CD4-positive, alpha-beta T cell (primary cell): ENCODE measurements at regions not wholly inside any gene's neighbourhood (a gene's known extent, or its start where the extent isn't known, plus 50 kb on each side); places are given as distances from the start of the nearest gene placed in this dataset.

Experiments used
- ATAC-seq: fragments of 200-7000 bp; cut with Tn5 transposase; one replicate; pipeline ENCODE4 v1.10.0; 2022; ENCODE audit warnings: mild to moderate bottlenecking; ENCODE audit not compliant: poor library complexity
- CTCF ChIA-PET: fragments of 350-600 bp; sonication (Branson Sonifier 250); formaldehyde crosslinking; loops from one replicate; lab custom pipeline; 2021; ENCODE audit warnings: antibody characterized with exemption, inconsistent platforms; lab: Charles Lee
- POLR2A ChIA-PET: fragments of 350-600 bp; sonication (Branson Sonifier 250); formaldehyde crosslinking; loops from one replicate; lab custom pipeline; 2021; ENCODE audit warnings: antibody characterized with exemption, inconsistent platforms; lab: Charles Lee
- DNase-seq, 14 experiments: peaks; one replicate each; pipeline ENCODE4 v3.0.0-alpha.2; 2013 to 2020; ENCODE audit warnings: mixed read lengths in 2 of 14
- H3K27ac ChIP-seq, 2 donors: one replicate each; pipeline versions ENCODE4 v1.5.1 to v1.7.0; 2013; ENCODE audit warnings: low read length in 2 of 2, low read depth in 1 of 2, mild to moderate bottlenecking in 1 of 2
- H3K27me3 ChIP-seq, 2 experiments: 1 replicate in 1 of 2; 2 replicates in 1 of 2; pipeline versions ENCODE4 v1.6.1 to v1.7.0; 2013; ENCODE audit warnings: low read length in 2 of 2, control low read depth in 1 of 2, mild to moderate bottlenecking in 1 of 2, moderate library complexity in 1 of 2; ENCODE audit not compliant: insufficient read depth in 2 of 2, control insufficient read depth in 1 of 2
- H3K36me3 ChIP-seq: one replicate; pipeline ENCODE4 v1.6.1; 2013; ENCODE audit warnings: low read length, control low read depth; ENCODE audit not compliant: insufficient read depth
- H3K4me1 ChIP-seq: one replicate; pipeline ENCODE4 v1.6.1; 2013; ENCODE audit warnings: low read length, control low read depth; ENCODE audit not compliant: insufficient read depth
- H3K4me3 ChIP-seq: one replicate; pipeline ENCODE4 v1.5.1; 2013; ENCODE audit warnings: mild to moderate bottlenecking, low read length, moderate library complexity
- H3K9me3 ChIP-seq, 2 experiments: 1 replicate in 1 of 2; 2 replicates in 1 of 2; pipeline versions ENCODE4 v1.6.1 to v1.7.0; 2013; ENCODE audit warnings: low read length in 2 of 2, mild to moderate bottlenecking in 2 of 2, control low read depth in 1 of 2, moderate library complexity in 1 of 2; ENCODE audit not compliant: control insufficient read depth in 1 of 2, insufficient read depth in 1 of 2
- H3K27ac Mint-ChIP-seq: one replicate; pipeline ENCODE4 v1.8.0; 2020; ENCODE audit warnings: mixed read lengths
- H3K27me3 Mint-ChIP-seq: one replicate; pipeline ENCODE4 v1.8.0; 2021; ENCODE audit warnings: mixed read lengths
- H3K36me3 Mint-ChIP-seq: one replicate; pipeline ENCODE4 v1.8.0; 2021; ENCODE audit warnings: low read depth, mixed read lengths
- H3K4me1 Mint-ChIP-seq: one replicate; pipeline ENCODE4 v1.8.0; 2021; ENCODE audit warnings: low read depth, mixed read lengths
- H3K4me3 Mint-ChIP-seq: one replicate; pipeline ENCODE4 v1.8.0; 2020; ENCODE audit warnings: mild to moderate bottlenecking, mixed read lengths
- H3K9me3 Mint-ChIP-seq: one replicate; pipeline ENCODE4 v1.8.0; 2020; ENCODE audit warnings: mixed read lengths
- intact Hi-C, 2 experiments: fragments of 100-400 bp; cut with DNase I in 1 of 2; cut with micrococcal nuclease in 1 of 2; formaldehyde crosslinking; loops; one replicate each; pipeline versions ENCODE4 v1.15.1 to v1.9.0; 2023 to 2025; cut with DNase I, micrococcal nuclease
- TF ChIP-seq, protein P1 (sequence below): fragments of 200-600 bp; IDR thresholded peaks from one replicate; pipeline ENCODE4 v1.8.0; 2022; ENCODE audit warnings: antibody characterized with exemption, mild to moderate bottlenecking

DNA sequence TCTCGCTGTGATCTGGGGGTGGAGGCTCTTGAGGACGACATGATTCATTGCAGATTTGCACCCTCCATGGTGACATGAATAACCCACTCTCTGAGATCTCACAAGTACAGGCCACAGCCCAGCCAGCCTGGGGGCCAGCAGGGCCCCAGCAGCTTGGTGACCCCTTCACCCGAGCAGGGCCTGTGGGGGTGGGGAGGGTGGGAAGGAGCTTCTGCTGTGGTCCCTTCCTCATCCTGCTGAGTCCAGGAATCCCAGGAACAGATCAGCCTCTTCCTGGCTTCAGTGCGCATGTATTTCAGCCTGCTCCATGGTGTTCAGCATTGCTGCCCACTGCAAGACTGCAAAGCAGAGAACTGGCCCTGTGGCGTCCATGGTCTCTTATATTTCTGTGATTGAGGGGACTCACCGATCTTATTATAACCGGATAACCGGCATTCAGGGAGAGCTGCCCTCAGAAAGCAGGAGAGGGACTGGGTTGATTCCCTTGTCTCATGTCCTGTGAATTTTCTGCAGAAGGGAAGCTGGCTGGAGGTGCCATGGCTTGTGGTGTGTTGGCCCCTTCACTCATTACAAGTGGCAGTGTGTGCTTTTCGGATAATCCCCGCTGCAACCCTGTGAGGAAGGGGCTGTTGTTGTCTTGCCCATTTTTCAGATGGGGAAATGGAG lies 118.8 kb upstream of the FRMD1 start:
- no peaks in the 10 kb centered on the region for H3K4me1 Mint-ChIP-seq
- Histone ChIP-seq H3K27me3 (peaks cover 0 to 2% of the 10 kb centered on the region in 2 experiments), H3K36me3 (no peaks in the 10 kb centered on the region), H3K4me3 (no peak overlapping the region), H3K9me3 (peaks cover 0 to 21% of the 10 kb centered on the region in 2 experiments), H3K27ac (no peak overlapping the region), H3K4me1 (no peaks in the 10 kb centered on the region)
- intact Hi-C loops, result no loop called here
- H3K36me3 Mint-ChIP-seq, result no peaks in the 10 kb centered on the region
- ChIA-PET POLR2A (no interaction called here), CTCF (no interaction called here)
- H3K4me3 Mint-ChIP-seq, result no peak overlapping the region
- ATAC-seq, result no peak
- no peaks in the 10 kb centered on the region for H3K9me3 Mint-ChIP-seq
- no peak overlapping the region for H3K27ac Mint-ChIP-seq
- TF ChIP-seq, protein P1, sequence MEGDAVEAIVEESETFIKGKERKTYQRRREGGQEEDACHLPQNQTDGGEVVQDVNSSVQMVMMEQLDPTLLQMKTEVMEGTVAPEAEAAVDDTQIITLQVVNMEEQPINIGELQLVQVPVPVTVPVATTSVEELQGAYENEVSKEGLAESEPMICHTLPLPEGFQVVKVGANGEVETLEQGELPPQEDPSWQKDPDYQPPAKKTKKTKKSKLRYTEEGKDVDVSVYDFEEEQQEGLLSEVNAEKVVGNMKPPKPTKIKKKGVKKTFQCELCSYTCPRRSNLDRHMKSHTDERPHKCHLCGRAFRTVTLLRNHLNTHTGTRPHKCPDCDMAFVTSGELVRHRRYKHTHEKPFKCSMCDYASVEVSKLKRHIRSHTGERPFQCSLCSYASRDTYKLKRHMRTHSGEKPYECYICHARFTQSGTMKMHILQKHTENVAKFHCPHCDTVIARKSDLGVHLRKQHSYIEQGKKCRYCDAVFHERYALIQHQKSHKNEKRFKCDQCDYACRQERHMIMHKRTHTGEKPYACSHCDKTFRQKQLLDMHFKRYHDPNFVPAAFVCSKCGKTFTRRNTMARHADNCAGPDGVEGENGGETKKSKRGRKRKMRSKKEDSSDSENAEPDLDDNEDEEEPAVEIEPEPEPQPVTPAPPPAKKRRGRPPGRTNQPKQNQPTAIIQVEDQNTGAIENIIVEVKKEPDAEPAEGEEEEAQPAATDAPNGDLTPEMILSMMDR, result no peak
- DNase-seq, result no peak
- peaks cover 21% of the 10 kb centered on the region for H3K27me3 Mint-ChIP-seq

DNA sequence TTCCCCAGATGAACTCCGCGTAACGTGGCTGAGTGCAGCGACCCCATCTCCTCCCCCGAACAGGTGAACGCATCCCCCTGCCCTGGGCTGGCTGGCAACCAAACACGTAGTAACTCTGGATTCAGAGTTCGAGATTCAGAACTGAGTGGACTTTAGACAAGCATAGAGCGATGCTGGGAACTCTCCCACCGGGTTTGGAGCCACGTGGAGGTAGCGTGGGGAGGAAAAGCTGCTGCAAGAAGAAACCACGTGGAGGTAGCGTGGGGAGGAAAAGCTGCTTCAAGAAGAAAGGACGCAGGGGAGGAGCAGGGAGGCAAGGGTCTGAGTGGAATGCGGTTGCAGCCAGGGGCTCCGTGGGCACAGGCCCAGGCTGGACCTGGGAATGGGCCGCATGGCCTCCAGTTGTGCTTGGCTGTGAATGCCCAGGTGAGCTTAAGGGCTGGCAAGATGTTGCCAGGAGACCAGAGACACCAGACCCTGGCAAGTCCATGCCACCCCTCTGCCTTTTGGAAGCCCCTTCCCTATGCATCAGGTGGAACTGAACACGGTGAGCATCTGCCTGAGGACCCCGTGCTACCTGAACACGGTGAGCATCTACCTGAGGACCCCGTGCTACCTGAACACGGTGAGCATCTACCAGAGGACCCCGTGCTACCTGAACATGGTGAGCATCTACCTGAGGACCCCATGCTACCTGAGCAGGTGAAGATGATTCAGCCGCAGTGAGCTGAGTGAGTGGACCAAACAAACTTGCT lies 118.0 kb upstream of the FRMD1 start:
- H3K9me3 Mint-ChIP-seq, result no peaks in the 10 kb centered on the region
- no peaks in the 10 kb centered on the region for H3K36me3 ChIP-seq
- no peak overlapping the region for H3K27ac ChIP-seq
- TF ChIP-seq, protein P1, result no peak
- ChIA-PET POLR2A (no interaction called here), CTCF (no interaction called here)
- intact Hi-C loops, result no loop called here
- H3K4me3 ChIP-seq, result no peak overlapping the region
- peaks cover 0 to 2% of the 10 kb centered on the region in 2 experiments for H3K27me3 ChIP-seq
- no peak overlapping the region for H3K4me3 Mint-ChIP-seq
- no peak overlapping the region for H3K27ac Mint-ChIP-seq
- no peaks in the 10 kb centered on the region for H3K36me3 Mint-ChIP-seq
- H3K4me1 Mint-ChIP-seq, result no peaks in the 10 kb centered on the region
- peaks cover 0 to 21% of the 10 kb centered on the region in 2 experiments for H3K9me3 ChIP-seq
- DNase-seq (no peak), ATAC-seq (no peak)
- no peaks in the 10 kb centered on the region for H3K4me1 ChIP-seq
- H3K27me3 Mint-ChIP-seq, result peaks cover 18% of the 10 kb centered on the region

DNA sequence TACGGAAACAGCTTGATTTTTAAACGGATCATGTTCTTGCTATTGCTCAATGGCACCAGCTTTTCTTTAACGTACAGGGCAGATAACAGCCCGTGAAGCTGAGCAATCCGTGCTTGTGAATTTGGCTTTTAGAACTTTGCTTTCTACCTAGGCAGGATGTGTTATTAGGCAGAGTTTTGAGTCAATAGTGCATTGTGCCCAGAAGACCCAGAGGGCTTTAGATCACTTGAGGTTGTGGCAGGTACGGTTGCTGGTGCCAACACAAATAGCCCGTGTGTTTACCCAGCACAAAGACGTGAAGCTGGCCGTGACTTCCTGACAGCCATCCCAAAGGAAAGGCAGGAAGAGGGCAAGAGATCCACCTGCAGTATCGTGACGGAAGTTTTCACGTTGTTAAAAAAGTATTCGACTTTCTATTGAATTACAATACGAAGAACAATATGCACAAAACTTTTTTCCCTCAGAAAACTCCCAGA lies 117.4 kb upstream of the FRMD1 start:
- no peak overlapping the region for H3K4me3 ChIP-seq
- ChIA-PET CTCF (no interaction called here), POLR2A (no interaction called here)
- H3K27me3 ChIP-seq, result peaks cover 0 to 2% of the 10 kb centered on the region in 2 experiments
- no peak overlapping the region for H3K4me3 Mint-ChIP-seq
- no peak overlapping the region for H3K27ac Mint-ChIP-seq
- H3K9me3 Mint-ChIP-seq, result no peaks in the 10 kb centered on the region
- no peaks in the 10 kb centered on the region for H3K36me3 ChIP-seq
- intact Hi-C loops, result no loop called here
- TF ChIP-seq, protein P1, result no peak
- peaks cover 18% of the 10 kb centered on the region for H3K27me3 Mint-ChIP-seq
- H3K27ac ChIP-seq, result no peak overlapping the region
- peaks cover 0 to 21% of the 10 kb centered on the region in 2 experiments for H3K9me3 ChIP-seq
- H3K4me1 Mint-ChIP-seq, result no peaks in the 10 kb centered on the region
- H3K36me3 Mint-ChIP-seq, result no peaks in the 10 kb centered on the region
- no peak for ATAC-seq
- no peaks in the 10 kb centered on the region for H3K4me1 ChIP-seq
- DNase-seq, result no peak
